KOPT-K1 (cell line): ENCODE measurements at regions not wholly inside any gene's neighbourhood (a gene's known extent, or its start where the extent isn't known, plus 50 kb on each side); places are given as distances from the start of the nearest gene placed in this dataset.

Source experiments
- H3K27ac ChIP-seq: fragments of 200-600 bp; sonication (generic); 2 replicates; pipeline ENCODE4 v1.5.1; 2016; ENCODE audit warnings: antibody characterized with exemption, mild to moderate bottlenecking, low read depth, low read length; ENCODE audit not compliant: poor library complexity, severe bottlenecking
- H3K36me3 ChIP-seq: fragments of 200-600 bp; sonication (generic); 2 replicates; pipeline ENCODE4 v1.5.1; 2017; ENCODE audit warnings: antibody characterized with exemption, mild to moderate bottlenecking, low read length, moderate library complexity; ENCODE audit not compliant: insufficient read depth
- H3K9me3 ChIP-seq: fragments of 200-600 bp; sonication (generic); 2 replicates; pipeline ENCODE4 v1.5.1; 2017; ENCODE audit warnings: antibody characterized with exemption, low read length, mild to moderate bottlenecking; ENCODE audit not compliant: insufficient read depth, poor library complexity, severe bottlenecking

DNA sequence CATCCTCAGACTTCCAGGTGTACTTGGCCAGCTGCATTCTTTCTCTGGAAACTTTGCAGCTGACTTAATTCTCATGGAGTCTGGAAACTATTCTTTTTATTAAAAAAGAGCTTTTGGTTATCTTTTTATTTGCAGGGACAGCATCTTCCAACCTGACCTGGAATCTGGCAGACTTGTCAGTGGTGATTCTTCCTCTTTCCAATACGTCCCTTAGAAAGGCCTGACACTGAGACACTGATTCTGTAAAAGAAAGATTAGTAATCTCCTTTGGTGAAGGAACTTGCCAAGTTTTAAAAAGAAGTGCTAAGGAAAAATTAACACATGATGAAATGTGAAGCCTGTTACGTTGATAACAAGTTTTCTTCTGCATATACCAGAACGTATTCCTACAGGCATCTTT, 440.9 kb upstream of the RAG2 start:
- Histone ChIP-seq H3K36me3 (no peaks in the 10 kb centered on the region), H3K9me3 (no peaks in the 10 kb centered on the region), H3K27ac (no peak overlapping the region)

DNA sequence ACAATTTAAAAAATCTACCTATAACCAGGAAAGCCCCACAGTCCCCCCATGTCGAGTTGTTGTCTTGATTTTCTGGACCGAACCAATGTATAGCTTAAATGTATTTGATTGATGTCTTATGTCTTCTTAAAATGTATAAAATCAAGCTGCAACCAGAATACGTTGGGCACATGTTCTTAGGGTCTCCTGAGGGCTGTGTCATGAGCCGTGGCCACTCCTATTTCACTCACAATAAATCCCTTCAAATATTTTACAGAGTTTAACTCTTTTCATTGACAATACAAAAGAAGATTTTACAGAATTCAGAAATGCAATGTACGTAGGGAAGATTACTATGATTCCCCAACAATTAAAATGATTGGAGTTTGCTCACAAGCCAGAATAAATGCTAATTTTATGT, 428.7 kb upstream of the RAG2 start:
- Histone ChIP-seq H3K27ac (no peak overlapping the region), H3K9me3 (no peaks in the 10 kb centered on the region), H3K36me3 (no peaks in the 10 kb centered on the region)

DNA sequence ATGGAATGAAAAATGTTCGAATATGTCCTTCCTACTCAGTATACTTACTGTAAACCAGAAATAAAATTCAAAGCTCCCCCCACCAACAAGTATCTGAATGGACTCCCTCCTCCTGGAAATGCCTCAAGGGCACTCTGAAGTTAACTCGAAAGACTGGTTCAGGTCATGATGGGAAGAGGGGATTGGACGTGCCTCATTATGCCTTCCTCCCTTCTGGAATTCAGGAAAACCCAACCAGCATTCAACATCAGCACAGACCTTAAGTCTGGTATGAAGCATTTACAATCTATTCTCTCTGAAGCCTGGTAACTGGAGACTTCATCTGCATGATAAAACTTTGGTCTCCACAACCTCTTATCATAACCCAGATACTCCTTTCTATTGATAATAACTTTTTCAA, 428.3 kb upstream of the RAG2 start:
- H3K27ac ChIP-seq, result no peak overlapping the region
- H3K9me3 ChIP-seq, result no peaks in the 10 kb centered on the region
- H3K36me3 ChIP-seq, result no peaks in the 10 kb centered on the region

DNA sequence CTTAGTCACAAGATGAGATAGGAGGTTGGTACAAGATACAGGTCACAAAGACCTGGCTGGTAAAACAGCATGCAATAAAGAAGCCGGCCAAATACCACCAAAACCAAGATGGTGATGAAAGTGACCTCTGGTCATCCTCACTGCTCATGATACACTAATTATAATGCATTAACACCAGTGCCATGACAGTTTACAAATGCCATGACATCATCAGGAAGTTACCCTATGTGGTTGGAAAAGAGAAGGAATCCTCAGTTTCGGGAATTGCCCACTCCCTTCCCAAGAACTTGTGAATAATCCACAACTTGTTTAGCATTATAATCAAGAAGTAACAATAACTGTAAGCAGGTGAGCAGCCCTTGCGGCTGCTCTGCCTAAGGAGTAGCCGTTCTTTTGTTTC, 408.5 kb upstream of the RAG2 start:
- H3K27ac ChIP-seq, result no peak overlapping the region
- no peaks in the 10 kb centered on the region for H3K36me3 ChIP-seq
- no peaks in the 10 kb centered on the region for H3K9me3 ChIP-seq

DNA sequence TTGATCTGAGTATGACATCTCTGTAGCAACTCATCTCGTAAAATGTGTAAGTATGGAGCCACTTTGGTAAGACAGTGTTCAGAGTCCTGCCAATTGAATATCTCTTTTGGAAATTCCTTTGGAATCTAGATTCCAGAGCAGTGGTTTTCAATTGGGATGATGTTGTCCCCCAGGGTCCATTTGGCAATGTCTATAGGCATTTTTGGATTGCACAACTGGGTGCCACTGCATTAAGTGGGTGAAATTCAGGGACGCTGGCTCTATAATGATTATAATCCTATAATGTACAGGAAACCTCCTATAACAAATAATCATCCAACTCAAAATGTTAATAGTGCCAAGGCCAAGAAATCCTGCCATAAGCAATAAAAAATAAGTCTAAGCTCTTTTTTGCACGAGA, 404.8 kb upstream of the RAG2 start:
- Histone ChIP-seq H3K9me3 (no peaks in the 10 kb centered on the region), H3K27ac (no peak overlapping the region), H3K36me3 (no peaks in the 10 kb centered on the region)

DNA sequence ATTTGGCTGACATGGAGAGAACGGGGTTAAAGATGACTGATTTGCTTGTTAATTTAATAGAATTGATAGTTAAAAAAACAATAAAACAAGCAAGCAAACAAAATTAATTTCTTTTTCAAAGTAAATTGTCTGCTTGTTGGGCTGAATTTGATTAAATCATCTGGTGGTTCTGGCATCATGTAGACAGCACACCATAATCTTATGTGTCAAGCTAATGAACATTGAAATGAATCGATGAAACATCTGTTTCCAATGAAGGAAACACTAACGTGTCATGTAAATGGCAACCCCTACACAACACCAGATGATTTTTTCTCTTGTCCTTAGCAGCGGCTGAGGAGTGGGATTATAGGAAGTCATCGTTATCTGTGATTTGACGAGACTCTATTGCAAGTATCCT, 399.6 kb upstream of the RAG2 start:
- Histone ChIP-seq H3K36me3 (no peaks in the 10 kb centered on the region), H3K27ac (no peak overlapping the region), H3K9me3 (no peaks in the 10 kb centered on the region)

DNA sequence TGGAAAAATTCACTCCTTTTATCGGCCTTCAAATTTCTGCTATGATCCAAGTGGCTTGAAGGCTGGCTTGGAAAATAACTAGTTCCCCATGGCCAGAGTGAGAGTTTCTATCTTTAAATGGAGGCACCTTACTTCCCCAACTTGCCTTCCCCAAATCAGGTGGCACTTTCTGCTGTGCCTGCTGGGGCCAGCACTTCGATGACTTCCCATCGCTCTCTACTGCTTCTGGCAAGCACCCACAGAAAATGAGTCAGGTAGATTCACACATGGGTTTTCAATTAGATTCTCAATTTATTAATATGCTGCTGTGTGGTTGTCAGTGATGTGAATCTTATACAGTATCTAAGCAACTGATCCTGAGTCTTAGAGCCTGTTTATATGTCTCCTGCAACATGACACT, 398.8 kb upstream of the RAG2 start:
- no peaks in the 10 kb centered on the region for H3K9me3 ChIP-seq

DNA sequence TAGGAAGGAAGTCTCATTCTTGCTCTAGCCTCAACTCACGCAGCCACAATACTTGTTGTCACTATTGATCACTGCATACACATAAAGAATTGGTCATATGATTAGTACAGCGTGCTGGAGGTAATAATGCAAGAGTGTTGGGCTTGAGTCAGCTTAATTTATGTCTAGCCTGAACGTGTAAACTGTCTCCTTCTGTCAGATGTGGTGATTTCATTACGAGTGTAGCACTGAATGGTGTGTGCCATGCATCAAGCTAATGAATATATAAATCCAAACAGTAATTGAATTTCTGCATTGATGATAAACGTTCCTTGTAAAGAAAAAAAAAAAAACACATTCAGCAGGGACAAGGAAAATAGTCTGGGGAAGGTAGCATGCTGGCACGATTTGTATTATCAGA, 396.2 kb upstream of the RAG2 start:
- H3K27ac ChIP-seq, result no peak overlapping the region
- H3K36me3 ChIP-seq, result no peaks in the 10 kb centered on the region
- no peaks in the 10 kb centered on the region for H3K9me3 ChIP-seq

More for the DNA sequence above, 398.8 kb upstream of the RAG2 start:
- Histone ChIP-seq H3K36me3 (no peaks in the 10 kb centered on the region), H3K27ac (no peak overlapping the region)

DNA sequence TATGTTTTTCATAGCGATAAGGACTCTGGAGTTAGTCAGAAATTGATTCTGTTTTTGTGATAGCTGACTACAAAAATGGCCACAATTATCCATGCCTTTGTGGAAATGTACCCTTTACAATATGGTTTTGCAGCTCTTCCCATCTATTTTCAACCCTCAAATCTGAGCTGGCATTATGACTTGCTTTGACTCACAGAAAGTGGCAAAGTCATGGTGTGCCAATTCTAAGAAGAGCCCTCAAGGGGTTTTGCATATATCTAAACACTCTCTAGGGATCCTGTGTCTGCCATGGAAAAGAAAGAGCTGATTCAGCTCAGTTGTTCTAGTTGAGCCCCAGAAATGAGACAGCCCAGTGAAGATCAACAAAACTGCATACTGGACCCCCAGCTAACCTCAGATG, 390.5 kb upstream of the RAG2 start:
- Histone ChIP-seq H3K36me3 (no peaks in the 10 kb centered on the region), H3K9me3 (no peaks in the 10 kb centered on the region), H3K27ac (no peak overlapping the region)

DNA sequence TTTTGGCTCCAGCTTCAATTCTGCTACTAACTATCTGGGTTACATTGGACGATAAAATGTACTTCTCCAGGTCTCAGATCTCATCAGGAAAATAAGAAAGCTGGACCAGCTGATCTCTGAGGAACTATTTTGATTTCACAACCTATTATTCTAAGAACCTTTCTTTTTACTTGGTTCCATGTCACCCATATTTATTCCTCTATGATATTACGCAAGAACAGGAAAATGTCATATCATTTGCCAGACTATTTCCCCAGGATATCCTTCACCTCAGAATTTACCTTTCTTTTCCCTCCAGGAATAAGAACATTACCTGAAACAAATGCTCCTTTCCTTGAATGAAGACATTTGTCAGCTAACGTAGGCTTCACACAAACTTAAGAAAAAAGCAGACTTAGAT, 387.5 kb upstream of the RAG2 start:
- Histone ChIP-seq H3K36me3 (no peaks in the 10 kb centered on the region), H3K27ac (no peak overlapping the region), H3K9me3 (no peaks in the 10 kb centered on the region)

DNA sequence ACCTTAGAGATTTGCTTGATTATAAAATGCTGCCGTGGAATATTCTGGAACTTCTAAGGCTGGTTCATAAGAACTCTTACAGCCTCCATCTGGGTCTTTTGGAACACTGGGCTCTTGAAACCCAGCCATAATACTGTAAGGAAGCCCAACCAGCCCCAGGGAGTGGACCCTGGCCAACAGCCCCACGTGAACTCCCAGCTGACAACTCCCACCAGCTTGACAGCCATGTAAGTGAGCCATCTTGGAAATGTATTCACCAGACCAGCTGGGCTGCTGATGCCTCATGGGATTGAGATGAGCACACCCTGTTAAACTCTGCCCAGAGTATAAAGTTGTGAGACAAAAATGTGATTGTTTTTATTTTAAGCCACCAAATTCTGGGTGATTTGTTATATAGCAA, 378.7 kb upstream of the RAG2 start:
- Histone ChIP-seq H3K36me3 (no peaks in the 10 kb centered on the region), H3K27ac (no peak overlapping the region), H3K9me3 (no peaks in the 10 kb centered on the region)

DNA sequence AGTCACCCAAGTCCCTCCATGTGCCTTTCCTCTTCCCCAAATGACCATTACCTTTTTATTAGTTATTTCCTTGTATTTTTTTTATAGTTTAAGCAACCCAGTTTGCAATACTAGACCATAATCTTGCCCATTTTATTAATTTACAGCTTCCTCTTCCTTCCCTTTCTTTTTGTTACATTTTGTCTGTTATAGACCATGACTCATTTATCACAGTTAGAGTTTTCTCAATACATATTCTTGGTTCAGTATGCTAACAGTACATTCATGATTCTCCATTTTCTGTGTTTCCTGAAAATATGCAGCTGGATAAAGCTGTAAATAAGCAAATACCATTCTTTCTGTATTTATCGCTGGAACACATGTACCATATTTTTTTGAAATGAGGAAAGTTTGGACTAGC, 376.7 kb upstream of the RAG2 start:
- H3K36me3 ChIP-seq, result no peaks in the 10 kb centered on the region
- H3K9me3 ChIP-seq, result no peaks in the 10 kb centered on the region
- H3K27ac ChIP-seq, result no peak overlapping the region

DNA sequence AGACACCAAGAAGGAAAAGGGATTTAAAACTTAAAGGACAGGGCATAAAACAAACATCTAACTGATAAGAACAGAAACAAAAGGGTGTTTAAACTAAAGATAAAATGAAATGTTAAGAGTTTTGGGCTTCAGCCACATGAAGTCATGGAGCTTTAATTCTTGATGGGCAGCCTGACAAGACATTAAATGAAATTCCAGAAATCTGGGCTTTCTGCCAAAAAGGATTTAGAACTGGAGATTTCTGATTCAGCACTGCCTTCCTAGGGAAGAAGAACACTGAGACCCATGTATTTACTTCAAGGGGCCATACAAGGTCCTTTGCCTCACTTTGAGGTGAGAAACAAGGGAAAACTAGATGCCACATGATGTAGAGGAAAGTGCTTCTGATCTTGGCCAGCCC, 355.9 kb upstream of the RAG2 start:
- no peak overlapping the region for H3K27ac ChIP-seq
- no peaks in the 10 kb centered on the region for H3K9me3 ChIP-seq
- no peaks in the 10 kb centered on the region for H3K36me3 ChIP-seq

DNA sequence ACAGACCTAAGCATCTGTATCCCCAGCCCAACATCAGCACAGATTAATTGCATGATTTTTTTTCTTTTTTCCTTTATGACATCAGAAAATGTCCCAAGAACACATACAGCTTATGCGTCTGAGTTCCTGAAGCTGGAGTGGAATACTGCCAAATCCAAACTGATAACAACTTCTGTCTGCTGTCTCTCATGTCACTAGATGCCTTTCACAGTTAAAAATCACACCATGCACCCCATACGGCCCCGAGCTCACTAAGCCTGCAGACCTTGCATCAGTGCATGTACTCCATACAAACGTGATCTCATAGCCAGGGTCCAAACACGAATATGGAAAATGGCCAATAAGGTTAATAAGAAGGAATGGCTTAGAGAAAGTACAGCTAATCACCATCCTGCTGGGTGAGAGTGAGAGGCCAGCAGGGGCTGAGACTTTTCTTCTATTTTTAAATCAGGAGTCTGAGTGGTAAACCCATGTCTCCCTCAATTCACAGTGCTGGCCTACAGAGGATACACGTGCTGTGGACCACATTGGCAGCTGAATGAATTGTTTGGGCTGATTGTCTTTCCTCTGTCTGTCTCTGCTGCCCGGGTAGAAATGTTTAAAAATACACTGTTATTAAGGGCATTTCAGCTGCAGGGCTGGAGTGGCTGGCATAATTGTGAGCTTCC, 350.6 kb upstream of the RAG2 start:
- no peaks in the 10 kb centered on the region for H3K9me3 ChIP-seq
- H3K36me3 ChIP-seq, result no peaks in the 10 kb centered on the region
- no peak overlapping the region for H3K27ac ChIP-seq

DNA sequence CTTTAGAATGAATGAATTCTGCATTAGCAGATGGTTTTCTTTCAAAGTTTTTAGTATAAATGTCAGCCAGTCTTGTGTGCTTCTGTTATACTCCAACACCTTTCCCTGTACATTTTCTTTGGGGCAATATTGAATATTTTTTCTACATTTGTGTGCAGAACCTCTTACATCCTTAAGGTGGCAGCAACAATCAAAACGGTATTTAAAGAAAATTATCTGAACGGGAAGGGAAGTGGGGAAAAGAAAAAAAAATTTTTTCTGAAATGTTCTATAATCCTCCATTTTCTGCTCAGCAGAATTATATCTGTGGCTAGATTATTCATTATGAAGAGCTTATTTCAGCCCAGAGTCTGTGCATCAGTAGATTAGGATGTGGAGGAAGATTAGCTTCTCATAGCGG, 347.3 kb upstream of the RAG2 start:
- no peak overlapping the region for H3K27ac ChIP-seq
- no peaks in the 10 kb centered on the region for H3K9me3 ChIP-seq
- H3K36me3 ChIP-seq, result no peaks in the 10 kb centered on the region

DNA sequence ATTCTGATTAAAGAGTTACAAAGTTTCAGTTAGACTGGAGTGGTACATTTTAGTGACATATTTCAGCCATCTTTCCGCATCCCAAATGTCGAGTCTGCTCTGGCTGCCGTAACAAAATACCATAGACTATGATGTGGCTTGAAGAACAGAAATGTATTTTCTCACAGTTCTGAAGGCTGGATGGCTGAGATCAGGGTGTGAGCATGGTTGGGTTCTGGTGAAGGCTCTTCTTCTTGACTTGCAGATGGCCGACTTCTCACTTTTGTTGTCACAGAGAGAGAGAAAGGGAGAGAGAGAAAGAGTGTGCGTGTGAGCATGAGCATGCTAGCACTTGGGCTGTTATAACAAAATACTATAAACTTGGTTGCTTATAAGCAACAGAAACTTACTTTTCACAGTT, 335.4 kb upstream of the RAG2 start:
- Histone ChIP-seq H3K9me3 (no peaks in the 10 kb centered on the region), H3K27ac (no peak overlapping the region), H3K36me3 (no peaks in the 10 kb centered on the region)

DNA sequence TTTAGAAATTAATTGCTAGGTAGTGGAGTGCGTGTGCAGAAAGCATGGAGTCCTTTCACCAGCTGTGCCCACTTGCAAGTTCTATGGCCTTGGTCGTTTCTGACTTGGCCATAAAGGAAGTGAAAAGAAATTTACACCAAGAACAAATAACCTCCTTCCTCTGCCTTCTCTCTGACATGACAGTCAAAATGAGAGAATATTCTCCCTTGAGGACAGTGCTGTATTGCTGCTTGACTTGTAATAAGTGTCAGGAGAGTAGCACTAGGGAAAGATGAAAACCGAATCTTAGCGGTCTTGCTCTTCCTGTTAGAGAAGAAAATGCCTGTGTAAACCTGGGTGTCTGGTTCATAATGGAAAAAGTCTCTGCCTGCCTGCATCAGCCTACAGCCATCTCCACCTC, 333.1 kb upstream of the RAG2 start:
- H3K27ac ChIP-seq, result no peak overlapping the region
- H3K36me3 ChIP-seq, result no peaks in the 10 kb centered on the region

More for the DNA sequence above, 333.1 kb upstream of the RAG2 start:
- no peaks in the 10 kb centered on the region for H3K9me3 ChIP-seq
